ENCODE measurements at regions not wholly inside any gene's neighbourhood (a gene's known extent, or its start where the extent isn't known, plus 50 kb on each side); places are given as distances from the start of the nearest gene placed in this dataset.

DNA sequence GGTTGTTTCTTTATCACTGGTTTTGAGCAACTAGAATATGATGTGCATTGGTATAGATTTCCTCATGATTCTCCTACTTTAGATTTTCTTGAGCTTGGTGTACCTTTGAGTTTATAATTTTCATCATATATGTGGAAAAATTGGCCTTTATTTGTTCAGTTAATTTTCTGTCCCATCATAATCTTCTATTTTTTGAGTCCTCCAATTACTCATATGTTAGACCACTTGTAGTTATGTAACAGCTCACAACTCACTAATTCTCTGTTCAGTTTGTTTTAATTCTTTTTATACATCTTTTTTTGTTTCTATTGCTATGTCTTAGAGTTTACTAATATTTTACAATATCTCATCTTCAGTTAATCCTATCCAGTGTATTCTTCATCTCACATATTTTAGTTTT is 81.3 kb upstream of the LAMA2 start:
- no peaks in the 10 kb centered on the region for H3K9me3 ChIP-seq (ENCODE audit: low read depth, low read length)
- no peak overlapping the region for H2AFZ ChIP-seq (ENCODE audit: low read length)
- no peak for DNase-seq (ENCODE audit: insufficient read length, low spot score, missing footprints)
- no peak overlapping the region for H3K4me2 ChIP-seq (ENCODE audit: insufficient read depth, low read length)
- TF ChIP-seq, protein P1, sequence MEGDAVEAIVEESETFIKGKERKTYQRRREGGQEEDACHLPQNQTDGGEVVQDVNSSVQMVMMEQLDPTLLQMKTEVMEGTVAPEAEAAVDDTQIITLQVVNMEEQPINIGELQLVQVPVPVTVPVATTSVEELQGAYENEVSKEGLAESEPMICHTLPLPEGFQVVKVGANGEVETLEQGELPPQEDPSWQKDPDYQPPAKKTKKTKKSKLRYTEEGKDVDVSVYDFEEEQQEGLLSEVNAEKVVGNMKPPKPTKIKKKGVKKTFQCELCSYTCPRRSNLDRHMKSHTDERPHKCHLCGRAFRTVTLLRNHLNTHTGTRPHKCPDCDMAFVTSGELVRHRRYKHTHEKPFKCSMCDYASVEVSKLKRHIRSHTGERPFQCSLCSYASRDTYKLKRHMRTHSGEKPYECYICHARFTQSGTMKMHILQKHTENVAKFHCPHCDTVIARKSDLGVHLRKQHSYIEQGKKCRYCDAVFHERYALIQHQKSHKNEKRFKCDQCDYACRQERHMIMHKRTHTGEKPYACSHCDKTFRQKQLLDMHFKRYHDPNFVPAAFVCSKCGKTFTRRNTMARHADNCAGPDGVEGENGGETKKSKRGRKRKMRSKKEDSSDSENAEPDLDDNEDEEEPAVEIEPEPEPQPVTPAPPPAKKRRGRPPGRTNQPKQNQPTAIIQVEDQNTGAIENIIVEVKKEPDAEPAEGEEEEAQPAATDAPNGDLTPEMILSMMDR (IDR thresholded peaks at IDR 0.05; ENCODE audit: extremely low read depth, low read depth, low read length), result no peak
- no peak overlapping the region for H3K4me3 ChIP-seq (ENCODE audit: insufficient read depth, low read length)
- no peaks in the 10 kb centered on the region for H3K36me3 ChIP-seq (ENCODE audit: insufficient read depth, low read length)
- no peaks in the 10 kb centered on the region for H3K79me2 ChIP-seq (ENCODE audit: insufficient read depth, low read length)
- no peak overlapping the region for H3K27ac ChIP-seq (ENCODE audit: low read depth, low read length)
- no peaks in the 10 kb centered on the region for H3K27me3 ChIP-seq (ENCODE audit: insufficient read depth, low read length)
- H3K4me1 ChIP-seq (ENCODE audit: insufficient read depth, low read length), result no peaks in the 10 kb centered on the region
- H4K20me1 ChIP-seq (ENCODE audit: insufficient read depth, low read length), result no peaks in the 10 kb centered on the region

DNA sequence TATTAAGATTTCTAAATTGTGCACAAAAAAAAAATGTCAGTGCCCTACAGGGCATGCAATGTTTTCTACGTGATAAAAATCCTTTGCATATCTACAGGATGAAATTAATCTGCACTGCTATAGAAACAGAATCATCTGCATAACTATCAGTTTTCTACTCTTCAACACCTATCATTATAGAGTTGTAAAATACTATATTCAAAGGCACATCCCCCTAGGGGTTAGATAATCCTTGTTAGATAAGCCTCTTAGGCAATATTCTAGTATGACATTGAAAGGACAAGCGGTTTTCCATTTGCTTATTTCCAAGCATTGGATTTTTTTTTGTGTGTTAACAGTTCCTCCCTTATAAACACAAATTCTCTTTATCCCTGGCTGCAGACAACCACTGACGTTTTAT is 98.7 kb upstream of the LAMA2 start:
- Histone ChIP-seq H3K9me3 (ENCODE audit: low read depth, low read length) (no peaks in the 10 kb centered on the region), H2AFZ (ENCODE audit: low read length) (no peak overlapping the region), H3K4me2 (ENCODE audit: insufficient read depth, low read length) (no peak overlapping the region), H3K27me3 (ENCODE audit: insufficient read depth, low read length) (no peaks in the 10 kb centered on the region), H3K4me3 (ENCODE audit: insufficient read depth, low read length) (no peak overlapping the region), H3K79me2 (ENCODE audit: insufficient read depth, low read length) (no peaks in the 10 kb centered on the region), H3K4me1 (ENCODE audit: insufficient read depth, low read length) (no peaks in the 10 kb centered on the region), H3K36me3 (ENCODE audit: insufficient read depth, low read length) (no peaks in the 10 kb centered on the region), H3K27ac (ENCODE audit: low read depth, low read length) (no peak overlapping the region), H4K20me1 (ENCODE audit: insufficient read depth, low read length) (no peaks in the 10 kb centered on the region)
- no peak for DNase-seq (ENCODE audit: insufficient read length, low spot score, missing footprints)
- TF ChIP-seq, protein P1 (IDR thresholded peaks at IDR 0.05; ENCODE audit: extremely low read depth, low read depth, low read length), result no peak

DNA sequence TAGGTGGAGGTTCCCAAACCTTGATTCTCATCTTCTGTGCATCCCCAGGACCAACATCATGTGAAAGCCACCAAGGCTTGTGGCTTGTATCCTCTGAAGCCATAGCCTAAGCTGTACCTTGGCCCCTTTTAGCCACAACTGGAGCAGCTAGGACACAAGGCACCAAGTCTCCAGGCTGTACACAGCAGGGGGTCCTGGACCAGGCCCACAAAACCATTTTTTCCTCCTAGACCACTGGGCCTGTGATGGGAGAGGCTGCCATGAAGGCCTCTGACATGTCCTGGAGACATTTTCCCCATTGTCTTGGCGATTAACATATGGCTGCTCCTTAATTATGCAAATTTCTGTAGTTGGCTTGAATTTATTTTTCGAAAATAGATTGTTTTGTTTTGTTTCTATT is 114.8 kb upstream of the LAMA2 start:
- H2AFZ ChIP-seq (ENCODE audit: low read length), result no peak overlapping the region
- DNase-seq (ENCODE audit: insufficient read length, low spot score, missing footprints), result no peak

DNA sequence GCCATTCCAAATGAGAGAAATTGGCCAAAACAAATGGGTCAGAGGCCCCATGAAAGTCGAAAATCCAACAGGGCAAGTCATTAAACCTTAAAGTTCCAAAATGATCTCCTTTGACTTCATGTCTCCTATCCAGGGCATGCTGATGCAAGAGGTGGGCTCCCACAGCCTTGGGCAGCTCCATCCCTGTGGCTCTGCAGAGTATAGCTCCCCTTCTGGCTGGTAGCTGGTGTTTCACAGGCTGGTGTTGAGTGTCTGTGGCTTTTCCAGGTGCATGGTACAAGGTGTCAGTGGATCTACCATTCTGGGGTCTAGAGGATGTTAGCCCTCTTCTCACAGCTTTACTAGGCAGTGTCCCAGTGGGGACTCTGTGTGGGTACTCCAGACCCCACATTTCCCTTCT is 115.2 kb upstream of the LAMA2 start:
- Histone ChIP-seq H3K79me2 (ENCODE audit: insufficient read depth, low read length) (no peaks in the 10 kb centered on the region), H3K4me2 (ENCODE audit: insufficient read depth, low read length) (no peak overlapping the region), H3K36me3 (ENCODE audit: insufficient read depth, low read length) (no peaks in the 10 kb centered on the region), H3K4me1 (ENCODE audit: insufficient read depth, low read length) (no peaks in the 10 kb centered on the region), H2AFZ (ENCODE audit: low read length) (no peak overlapping the region), H3K27ac (ENCODE audit: low read depth, low read length) (no peak overlapping the region), H3K9me3 (ENCODE audit: low read depth, low read length) (no peaks in the 10 kb centered on the region), H4K20me1 (ENCODE audit: insufficient read depth, low read length) (no peaks in the 10 kb centered on the region), H3K4me3 (ENCODE audit: insufficient read depth, low read length) (no peak overlapping the region), H3K27me3 (ENCODE audit: insufficient read depth, low read length) (no peaks in the 10 kb centered on the region)
- TF ChIP-seq, protein P1 (IDR thresholded peaks at IDR 0.05; ENCODE audit: extremely low read depth, low read depth, low read length), result no peak
- no peak for DNase-seq (ENCODE audit: insufficient read length, low spot score, missing footprints)

More for the DNA sequence above, 114.8 kb upstream of the LAMA2 start:
- Histone ChIP-seq H4K20me1 (ENCODE audit: insufficient read depth, low read length) (no peaks in the 10 kb centered on the region), H3K4me3 (ENCODE audit: insufficient read depth, low read length) (no peak overlapping the region), H3K36me3 (ENCODE audit: insufficient read depth, low read length) (no peaks in the 10 kb centered on the region), H3K4me1 (ENCODE audit: insufficient read depth, low read length) (no peaks in the 10 kb centered on the region), H3K27me3 (ENCODE audit: insufficient read depth, low read length) (no peaks in the 10 kb centered on the region), H3K79me2 (ENCODE audit: insufficient read depth, low read length) (no peaks in the 10 kb centered on the region), H3K27ac (ENCODE audit: low read depth, low read length) (no peak overlapping the region), H3K9me3 (ENCODE audit: low read depth, low read length) (no peaks in the 10 kb centered on the region), H3K4me2 (ENCODE audit: insufficient read depth, low read length) (no peak overlapping the region)
- TF ChIP-seq, protein P1 (IDR thresholded peaks at IDR 0.05; ENCODE audit: extremely low read depth, low read depth, low read length), result no peak

All from osteoblast (primary cell).